Gastroesophageal sphincter (tissue), 3 donors: ENCODE measurements at regions not wholly inside any gene's neighbourhood (a gene's known extent, or its start where the extent isn't known, plus 50 kb on each side); places are given as distances from the start of the nearest gene placed in this dataset.

Source experiments
- EP300 ChIP-seq: sonication (generic); formaldehyde crosslinking; IDR thresholded peaks from one replicate; pipeline ENCODE4 v1.6.1; 2017; ENCODE audit warnings: antibody characterized with exemption, mild to moderate bottlenecking
- POLR2A ChIP-seq, 2 donors: fragments of 450-650 bp; IDR thresholded peaks; one replicate each; pipeline ENCODE4 v1.6.1; 2017; ENCODE audit warnings: antibody characterized with exemption in 2 of 2, mild to moderate bottlenecking in 2 of 2, moderate library complexity in 1 of 2
- POLR2AphosphoS5 ChIP-seq: sonication (generic); formaldehyde crosslinking; IDR thresholded peaks from one replicate; pipeline ENCODE4 v1.6.1; 2017; ENCODE audit warnings: antibody characterized with exemption
- TF ChIP-seq, protein P1 (sequence below), 4 experiments: fragments of 200-600 bp in 2 of 4; fragments of 450-650 bp in 2 of 4; sonication (generic) in 1 of 4; IDR thresholded peaks; one replicate each; pipeline ENCODE4 v1.5.1; 2017 to 2019; ENCODE audit warnings: antibody characterized with exemption in 4 of 4, mild to moderate bottlenecking in 2 of 4, moderate library complexity in 2 of 4

DNA sequence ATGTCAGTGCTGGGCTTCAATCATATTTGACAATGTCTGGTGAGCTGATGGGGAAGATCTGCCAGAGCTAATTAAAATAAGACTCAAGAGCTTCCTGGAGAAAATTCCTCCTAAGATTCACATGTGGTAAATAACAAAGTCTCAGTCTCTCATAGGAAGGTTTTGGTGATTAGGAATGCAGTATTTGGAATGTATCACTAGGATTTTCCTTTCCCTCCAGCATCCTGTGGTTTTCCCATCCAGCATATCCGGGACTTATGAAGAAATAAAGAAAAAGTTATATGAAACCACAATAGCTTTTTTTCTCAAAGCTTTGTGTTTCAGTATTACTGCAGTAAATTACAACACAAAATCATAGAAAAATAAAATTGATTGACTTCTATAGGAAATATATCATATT is 1597.1 kb downstream of the ADGRL3 start:
- TF ChIP-seq, protein P1, sequence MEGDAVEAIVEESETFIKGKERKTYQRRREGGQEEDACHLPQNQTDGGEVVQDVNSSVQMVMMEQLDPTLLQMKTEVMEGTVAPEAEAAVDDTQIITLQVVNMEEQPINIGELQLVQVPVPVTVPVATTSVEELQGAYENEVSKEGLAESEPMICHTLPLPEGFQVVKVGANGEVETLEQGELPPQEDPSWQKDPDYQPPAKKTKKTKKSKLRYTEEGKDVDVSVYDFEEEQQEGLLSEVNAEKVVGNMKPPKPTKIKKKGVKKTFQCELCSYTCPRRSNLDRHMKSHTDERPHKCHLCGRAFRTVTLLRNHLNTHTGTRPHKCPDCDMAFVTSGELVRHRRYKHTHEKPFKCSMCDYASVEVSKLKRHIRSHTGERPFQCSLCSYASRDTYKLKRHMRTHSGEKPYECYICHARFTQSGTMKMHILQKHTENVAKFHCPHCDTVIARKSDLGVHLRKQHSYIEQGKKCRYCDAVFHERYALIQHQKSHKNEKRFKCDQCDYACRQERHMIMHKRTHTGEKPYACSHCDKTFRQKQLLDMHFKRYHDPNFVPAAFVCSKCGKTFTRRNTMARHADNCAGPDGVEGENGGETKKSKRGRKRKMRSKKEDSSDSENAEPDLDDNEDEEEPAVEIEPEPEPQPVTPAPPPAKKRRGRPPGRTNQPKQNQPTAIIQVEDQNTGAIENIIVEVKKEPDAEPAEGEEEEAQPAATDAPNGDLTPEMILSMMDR (IDR thresholded peaks at IDR 0.05) = no peak
- no peak for TF ChIP-seq POLR2A (IDR thresholded peaks at IDR 0.05)
- no peak for TF ChIP-seq POLR2AphosphoS5
- no peak for TF ChIP-seq EP300
